LoVo (cell line): ENCODE measurements at regions not wholly inside any gene's neighbourhood (a gene's known extent, or its start where the extent isn't known, plus 50 kb on each side); places are given as distances from the start of the nearest gene placed in this dataset.
"Not testable (repeated sequence)": the region's sequence is repeated elsewhere in the genome, so short reads cannot be mapped to it uniquely, and the experiment has no call there.

Experiments
- DNase-seq: peaks from one replicate; pipeline ENCODE4 v3.0.0-alpha.2; 2016; ENCODE audit warnings: low spot score

GRCh38 chr2:225244933-225245332 is 154.6 kb upstream of the NYAP2 start:
- no peak for DNase-seq

DNA sequence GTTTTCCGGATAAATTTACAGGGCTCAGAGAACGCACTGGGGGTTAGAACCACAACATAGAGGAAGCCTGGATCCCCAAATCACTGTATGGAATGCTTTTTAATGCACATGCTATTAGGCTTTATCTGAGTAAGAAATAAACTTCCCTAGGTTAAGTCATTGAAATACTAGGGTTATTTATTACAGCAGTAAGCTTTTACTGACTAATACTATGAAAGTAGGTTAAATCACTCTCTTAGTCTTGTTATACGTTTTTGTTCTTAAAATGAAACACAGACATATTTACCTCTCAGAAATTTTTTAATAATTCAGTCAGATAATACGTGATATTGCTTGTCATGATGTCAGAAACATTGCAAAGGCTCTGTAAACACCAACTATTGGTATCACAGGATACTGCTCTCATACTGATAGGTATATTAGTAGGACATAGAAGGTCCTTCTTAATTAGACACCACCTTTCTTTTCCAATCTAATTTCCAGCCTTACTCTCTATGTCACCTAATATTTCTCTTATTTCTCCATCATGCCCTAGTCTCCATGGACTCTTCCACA is 162.7 kb upstream of the NYAP2 start:
- DNase-seq = no peak

- DNase-seq = no peak
Observed at GRCh38 chr2:225233234-225233633, 166.3 kb upstream of the NYAP2 start.

DNA sequence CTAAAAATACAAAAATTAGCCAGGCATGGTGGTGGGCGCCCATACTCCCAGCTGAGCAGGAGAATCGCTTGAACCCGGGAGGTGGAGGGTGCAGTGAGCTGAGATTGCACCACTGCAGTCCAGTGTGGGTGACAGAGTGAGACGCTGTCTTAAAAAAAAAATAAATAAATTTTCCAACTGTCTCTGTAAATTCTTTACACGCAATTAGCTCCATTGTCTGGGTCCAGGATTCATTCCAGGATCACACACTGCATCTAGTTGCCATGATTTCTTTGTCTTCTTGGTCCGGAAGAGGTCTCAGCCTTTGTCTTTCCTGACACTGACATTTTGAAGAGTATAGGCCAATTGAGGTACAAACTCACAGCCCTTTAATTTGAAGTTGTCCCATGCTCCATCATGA is 167.6 kb upstream of the NYAP2 start:
- no peak for DNase-seq

GRCh38 chr2:225229346-225229745 is 170.2 kb upstream of the NYAP2 start:
- not testable (repeated sequence) for DNase-seq

DNA sequence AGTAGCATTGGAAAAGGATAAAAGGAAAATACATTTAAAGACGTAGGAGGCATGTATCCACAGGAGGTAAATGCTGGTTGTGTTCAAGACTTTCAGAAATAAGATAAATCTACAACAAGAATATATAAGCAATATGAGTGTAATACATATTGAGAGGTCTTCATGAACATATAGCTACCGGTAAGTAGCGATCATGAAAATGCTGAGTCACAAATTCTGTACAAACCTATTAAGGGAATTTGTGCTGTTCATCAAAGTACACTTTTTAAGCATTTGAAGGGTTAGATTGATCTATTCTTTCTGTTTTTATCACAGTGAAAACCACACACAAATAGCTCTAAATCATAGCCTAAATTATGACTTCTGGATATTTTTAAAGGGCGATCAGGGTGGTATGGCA is 173.1 kb upstream of the NYAP2 start:
- no peak for DNase-seq

GRCh38 chr2:225223301-225223700 is 176.2 kb upstream of the NYAP2 start:
- DNase-seq = no peak

- DNase-seq = no peak
Observed at GRCh38 chr2:225207471-225207870, 165.2 kb upstream of the DOCK10 start.

DNA sequence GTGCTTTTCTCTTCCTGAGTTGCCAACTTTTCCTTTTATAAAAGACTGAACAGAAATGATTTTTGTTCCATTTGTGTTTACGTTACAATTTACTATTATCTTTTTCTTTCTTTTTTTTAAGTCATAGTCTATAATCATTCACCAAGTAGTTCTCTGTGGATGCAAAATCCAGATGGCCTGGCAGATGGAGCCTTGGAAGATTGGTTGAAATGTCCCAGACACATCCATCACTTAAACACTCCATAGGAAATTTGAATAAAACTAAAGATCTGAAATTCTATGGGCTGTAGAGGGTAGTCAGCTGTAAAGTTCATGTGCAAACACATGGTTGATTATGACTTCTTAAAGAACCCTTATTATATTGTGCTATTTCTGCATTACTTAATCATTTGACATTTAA is 164.8 kb upstream of the DOCK10 start:
- DNase-seq = no peak

- no peak for DNase-seq
Observed at GRCh38 chr2:225196579-225196978, 154.3 kb upstream of the DOCK10 start.

DNA sequence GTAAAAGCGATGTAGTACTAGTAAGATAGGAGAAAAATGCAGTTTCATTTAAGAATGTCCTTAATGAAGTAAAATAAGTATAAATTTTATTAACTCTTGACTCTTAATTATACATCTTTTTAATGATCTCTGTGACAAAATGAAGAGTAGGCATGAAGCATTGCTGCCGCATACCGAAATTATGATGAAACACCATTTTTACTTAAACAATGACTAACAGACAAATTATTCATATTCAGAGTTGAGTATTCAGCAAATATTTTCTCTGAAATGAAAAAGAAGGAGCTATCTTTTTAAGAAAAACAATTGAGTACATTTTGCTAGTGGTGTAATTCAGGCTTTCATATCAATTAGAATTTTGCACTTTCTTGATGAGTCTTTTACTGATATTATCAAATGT is 150.6 kb upstream of the DOCK10 start:
- no peak for DNase-seq

DNA sequence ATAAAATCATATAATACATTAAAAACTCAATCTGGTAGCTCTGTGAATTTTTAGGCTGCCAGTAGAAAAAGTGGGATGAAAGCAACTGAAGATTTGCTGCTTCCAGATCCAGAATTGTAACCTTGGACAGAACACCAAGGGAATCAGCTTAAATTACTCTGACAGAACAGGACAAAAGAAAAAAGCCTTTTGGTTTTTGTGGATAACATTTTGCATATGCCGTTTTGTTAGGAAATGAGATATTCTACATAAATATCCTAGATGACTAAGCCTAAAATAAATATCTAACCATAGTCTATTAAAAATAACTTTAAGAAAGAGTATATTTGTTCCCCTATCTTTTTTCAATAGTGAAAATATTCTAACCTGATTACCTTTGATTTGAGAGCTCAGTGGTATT is 148.7 kb upstream of the DOCK10 start:
- no peak for DNase-seq

DNA sequence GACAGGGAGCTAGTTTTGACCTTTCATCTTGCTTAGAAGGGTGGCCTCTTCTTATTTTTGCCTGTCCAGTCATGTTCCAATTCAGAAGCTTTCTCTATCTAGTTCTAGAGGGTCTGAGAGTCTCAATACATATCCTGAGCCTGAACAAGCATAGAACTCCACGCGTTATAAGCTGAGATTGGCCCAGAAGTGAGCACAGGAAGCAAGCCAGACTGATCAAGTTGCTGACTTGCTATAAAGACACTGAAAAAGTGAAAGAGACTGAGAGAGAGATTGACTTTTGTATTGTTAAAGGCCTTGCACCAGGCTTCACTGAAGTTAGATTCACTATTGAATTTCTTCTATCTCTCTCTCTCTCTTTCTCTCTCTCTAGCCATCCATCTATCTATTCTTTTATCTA is 142.7 kb upstream of the DOCK10 start:
- DNase-seq = no peak

DNA sequence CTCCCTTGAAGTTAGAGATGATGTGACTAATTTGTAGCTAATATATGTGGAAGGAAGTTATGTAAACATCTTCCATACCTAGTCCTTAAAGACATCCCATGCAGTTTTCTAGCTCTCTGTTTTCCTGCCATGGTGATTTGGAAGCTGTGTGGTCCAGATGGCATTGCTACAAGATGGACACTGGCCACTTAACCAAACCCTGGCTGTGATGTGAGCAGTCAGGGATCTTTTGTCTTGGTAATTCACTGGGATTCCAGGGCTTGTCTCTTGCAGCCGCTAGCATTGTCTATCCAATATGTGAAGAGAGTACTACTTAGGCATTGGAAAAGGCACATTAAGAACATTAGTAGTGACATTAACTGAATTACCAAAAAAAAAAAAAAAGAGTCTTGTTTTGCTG is 139.9 kb upstream of the DOCK10 start:
- DNase-seq = no peak

- DNase-seq = no peak
Observed at GRCh38 chr2:225177098-225177497, 134.8 kb upstream of the DOCK10 start.

- DNase-seq = no peak
Observed at GRCh38 chr2:225173909-225174308, 131.6 kb upstream of the DOCK10 start.

- no peak for DNase-seq
Observed at GRCh38 chr2:225171350-225171749, 129.1 kb upstream of the DOCK10 start.

GRCh38 chr2:225170162-225170561 is 127.9 kb upstream of the DOCK10 start:
- no peak for DNase-seq

DNA sequence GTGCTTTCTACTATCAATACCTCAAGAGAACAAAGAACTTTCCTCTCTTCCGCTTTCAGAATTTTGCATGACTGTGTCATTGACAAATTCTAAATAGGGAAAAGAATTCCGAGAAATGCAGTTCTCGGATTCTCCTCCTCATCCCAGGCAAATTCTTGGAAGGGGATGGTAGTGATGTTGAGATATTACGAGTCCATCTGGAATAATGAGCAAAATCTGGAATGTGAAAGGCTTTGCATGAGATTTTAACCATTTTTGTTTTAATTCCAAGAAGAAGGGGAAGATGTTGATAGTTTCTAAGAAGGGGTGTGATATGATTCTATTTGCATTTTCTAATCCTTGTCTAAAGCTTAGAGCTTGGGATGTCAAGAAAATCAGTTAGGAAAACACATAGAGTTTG is 127.1 kb upstream of the DOCK10 start:
- no peak for DNase-seq

DNA sequence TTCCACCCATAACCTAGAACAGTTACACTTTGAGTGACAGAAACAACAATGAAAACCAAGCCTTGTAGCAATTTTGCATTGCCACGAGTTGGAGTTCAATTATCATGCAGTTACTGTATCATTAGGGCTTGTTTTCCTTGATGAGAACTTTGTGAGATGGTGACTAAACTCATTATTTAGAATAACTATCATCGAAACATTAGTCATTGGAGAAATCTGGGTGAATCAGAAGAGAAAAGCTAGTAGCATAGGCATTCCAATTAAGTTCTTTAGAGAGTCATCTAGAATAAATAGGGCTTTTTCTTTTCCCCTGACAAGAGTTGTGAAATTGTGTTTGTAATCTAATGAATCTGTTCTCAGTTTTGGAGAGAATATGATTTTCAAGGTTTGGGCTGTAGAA is 122.8 kb upstream of the DOCK10 start:
- DNase-seq = no peak

- DNase-seq = no peak
Observed at GRCh38 chr2:225164401-225165050, 122.3 kb upstream of the DOCK10 start.

GRCh38 chr2:225158360-225158759 is 116.1 kb upstream of the DOCK10 start:
- DNase-seq = no peak

- DNase-seq = no peak
Observed at GRCh38 chr2:225156853-225157451, 114.7 kb upstream of the DOCK10 start.

GRCh38 chr2:225140723-225141122 is 98.5 kb upstream of the DOCK10 start:
- no peak for DNase-seq
